ENCODE measurements at regions not wholly inside any gene's neighbourhood (a gene's known extent, or its start where the extent isn't known, plus 50 kb on each side); places are given as distances from the start of the nearest gene placed in this dataset.
"Not testable (repeated sequence)": the region's sequence is repeated elsewhere in the genome, so short reads cannot be mapped to it uniquely, and the experiment has no call there.

DNA sequence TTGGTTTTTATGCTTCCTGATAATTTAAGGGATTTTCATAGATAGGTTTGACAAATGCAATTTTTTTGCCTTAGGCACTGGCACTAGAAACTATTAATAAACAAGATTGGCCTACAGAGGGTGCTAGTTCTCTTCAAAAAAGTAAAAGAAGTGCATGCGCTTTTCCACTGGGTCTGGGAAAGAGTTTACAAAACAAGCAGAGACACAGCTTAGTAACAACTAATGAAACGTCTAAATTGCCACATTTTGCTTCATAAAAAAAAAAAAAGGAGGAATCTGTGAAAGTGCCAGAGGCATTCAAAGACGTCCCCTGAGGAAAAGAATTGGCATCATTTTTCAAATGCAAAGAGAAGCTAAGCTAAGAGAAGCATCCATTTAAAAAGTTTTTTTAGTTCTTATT lies 58.3 kb upstream of the EEA1 start:
- peak; percentile 67 for DNase-seq (ENCODE audit: low read depth)

- no peak for DNase-seq (ENCODE audit: low read depth)
Observed at GRCh38 chr12:92987846-92988621, 58.9 kb upstream of the EEA1 start.

GRCh38 chr12:92988622-92989130 lies 59.6 kb upstream of the EEA1 start:
- DNase-seq (ENCODE audit: low read depth): no peak

GRCh38 chr12:92989715-92990484 lies 60.8 kb upstream of the EEA1 start:
- DNase-seq (ENCODE audit: low read depth): no peak

DNA sequence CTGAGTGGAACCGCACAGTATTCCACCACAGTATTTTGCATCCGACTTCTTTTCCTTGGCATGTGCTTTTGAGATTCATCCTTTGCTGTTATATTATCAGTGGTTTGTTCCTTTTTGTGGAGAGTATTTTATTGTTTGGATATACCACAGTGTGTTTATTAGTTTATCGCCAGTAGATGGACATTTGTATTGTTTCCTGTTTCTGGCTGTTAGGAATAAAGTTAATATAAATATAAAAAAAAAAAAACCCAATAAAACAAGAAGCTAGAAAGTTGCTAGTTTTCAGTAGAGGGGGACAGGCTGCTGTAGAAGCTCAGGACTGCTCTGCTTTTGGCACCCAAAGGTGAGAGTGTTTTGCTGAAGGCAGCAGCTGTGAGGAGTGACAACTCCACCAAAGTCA lies 62.0 kb upstream of the EEA1 start:
- DNase-seq (ENCODE audit: low read depth): no peak

- no peak for DNase-seq (ENCODE audit: low read depth)
Observed at GRCh38 chr12:92992041-92992440, 62.9 kb upstream of the EEA1 start.

- no peak for DNase-seq (ENCODE audit: low read depth)
Observed at GRCh38 chr12:92993259-92993658, 64.2 kb upstream of the EEA1 start.

- no peak for DNase-seq (ENCODE audit: low read depth)
Observed at GRCh38 chr12:92995258-92995903, 66.3 kb upstream of the EEA1 start.

GRCh38 chr12:93000026-93000425 lies 70.9 kb upstream of the EEA1 start:
- no peak for DNase-seq (ENCODE audit: low read depth)

GRCh38 chr12:93001407-93001806 lies 72.3 kb upstream of the EEA1 start:
- no peak for DNase-seq (ENCODE audit: low read depth)

DNA sequence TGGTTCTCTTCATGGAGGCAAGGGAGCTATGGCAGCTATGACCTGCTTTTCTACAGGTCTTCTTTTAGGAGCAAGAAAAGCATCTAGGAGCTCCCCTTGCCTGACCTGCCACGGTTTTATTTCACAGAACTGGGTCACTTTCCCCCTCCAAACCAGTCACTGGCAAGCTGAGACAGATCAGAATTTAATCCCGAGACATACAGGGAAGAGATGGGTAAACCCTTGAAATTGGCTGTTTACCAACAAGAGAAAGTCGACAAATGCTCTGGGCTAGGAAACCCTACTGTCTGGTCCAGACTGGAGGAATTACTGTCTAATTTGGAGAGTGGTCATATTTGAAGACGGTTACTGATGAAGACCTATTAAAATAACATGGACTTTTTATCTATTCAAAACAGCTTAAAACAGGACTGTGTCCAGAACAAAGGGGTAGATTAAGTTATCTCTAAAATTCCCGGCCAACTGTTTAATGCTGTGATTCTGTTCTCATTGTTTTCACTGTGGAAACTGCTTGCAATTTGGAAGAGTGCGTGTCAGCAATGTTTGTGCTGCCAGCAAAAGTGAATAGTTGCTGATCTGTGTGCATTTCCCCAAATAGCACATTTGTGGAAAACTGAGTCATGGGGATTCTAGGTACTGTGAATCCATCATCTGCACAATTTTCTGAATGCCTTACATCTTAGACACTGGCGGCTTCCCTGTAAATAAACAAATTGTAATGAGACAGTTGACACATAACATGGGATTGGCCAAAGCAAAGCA lies 73.4 kb upstream of the EEA1 start:
- DNase-seq (ENCODE audit: low read depth): peak; percentile 80

DNA sequence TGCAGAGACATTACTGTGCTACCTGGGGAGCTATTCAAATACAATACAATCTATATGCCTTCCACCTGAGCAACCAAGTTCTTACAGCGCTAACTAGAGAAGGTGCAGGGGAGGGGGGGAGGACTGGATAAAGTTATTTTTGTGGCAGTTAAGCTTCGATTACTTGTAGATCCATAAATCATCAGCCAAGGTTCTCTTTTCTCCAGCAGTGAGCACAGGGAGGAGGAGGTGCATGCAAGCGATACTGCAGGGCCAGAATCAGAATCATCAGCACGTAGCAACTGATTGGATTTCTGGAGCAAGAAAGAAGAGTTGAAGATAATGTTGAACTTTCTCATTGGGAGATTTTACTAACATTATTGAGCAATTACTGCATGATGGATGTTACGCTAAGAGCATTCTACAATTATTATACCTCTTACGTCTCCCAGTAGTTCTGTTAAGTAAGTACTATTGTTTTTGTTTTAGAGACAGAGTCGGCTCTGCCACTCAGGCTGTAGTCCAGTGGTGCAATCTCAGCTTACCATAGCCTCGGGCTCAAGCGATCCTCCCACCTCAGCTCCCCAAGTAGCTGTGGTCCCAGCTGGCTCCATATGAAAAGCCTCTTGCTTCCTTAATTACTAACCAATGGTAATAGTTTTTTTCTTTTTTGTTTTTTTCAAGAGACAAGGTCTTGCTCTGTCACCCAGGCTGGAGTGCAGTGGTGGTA lies 74.6 kb upstream of the EEA1 start:
- no peak for DNase-seq (ENCODE audit: low read depth)

DNA sequence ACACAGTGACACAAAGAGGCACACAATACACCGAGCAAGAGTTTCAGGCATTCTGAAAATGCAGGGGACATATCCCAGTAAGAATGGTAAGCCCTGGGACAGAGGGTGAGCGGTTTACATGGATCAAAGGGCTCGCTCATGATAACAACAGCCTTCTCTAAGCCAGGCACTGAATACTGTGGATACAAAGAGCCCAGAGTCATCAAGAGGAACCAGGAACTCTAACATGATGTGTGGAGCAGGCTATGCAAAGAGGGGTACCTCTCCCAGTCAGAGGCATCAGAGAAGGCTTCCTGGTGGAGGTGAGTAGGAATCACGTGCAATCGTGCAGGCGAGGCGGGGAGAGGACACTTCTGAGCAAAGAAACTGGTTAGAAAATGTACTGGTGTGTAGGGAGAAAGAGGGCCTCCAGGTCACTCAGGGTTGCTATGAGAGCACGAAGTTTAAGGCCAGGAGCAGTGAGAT lies 76.9 kb upstream of the EEA1 start:
- DNase-seq (ENCODE audit: low read depth): no peak

DNA sequence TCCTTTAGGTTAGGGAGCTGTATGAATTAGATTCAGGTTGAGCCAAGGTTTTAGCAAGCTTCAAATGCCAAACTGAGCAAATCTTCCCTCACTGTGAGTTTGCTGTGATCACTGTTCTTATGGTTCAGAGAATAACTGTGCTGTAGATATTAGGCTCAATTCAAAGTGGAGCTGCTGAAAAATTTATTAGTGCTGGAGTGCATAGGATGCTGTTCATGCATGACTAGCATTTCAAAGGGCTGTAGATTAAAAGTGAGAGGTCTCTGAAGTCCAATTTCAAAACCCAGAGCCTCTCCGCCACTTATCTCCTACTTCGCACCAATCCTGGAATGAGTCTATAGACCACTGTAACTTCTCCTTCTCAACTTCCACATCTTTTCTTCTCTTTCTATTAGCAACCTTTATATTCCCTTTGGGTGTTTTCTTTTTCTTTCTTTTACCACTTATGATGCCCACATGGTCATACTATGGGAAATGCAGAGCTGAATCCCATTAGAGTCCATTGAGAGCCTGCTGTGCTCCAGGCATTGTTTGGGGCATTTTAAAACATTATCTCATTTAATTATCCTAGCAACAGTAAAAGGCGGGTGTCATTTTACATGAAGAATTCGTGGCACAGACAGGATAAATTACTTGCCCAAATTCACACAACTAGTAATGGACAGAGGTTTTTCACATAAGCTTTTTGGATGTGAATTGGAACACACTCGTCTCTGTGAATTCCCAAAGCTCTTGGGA lies 77.5 kb upstream of the EEA1 start:
- no peak for DNase-seq (ENCODE audit: low read depth)

GRCh38 chr12:93007544-93007943 lies 78.4 kb upstream of the EEA1 start:
- no peak for DNase-seq (ENCODE audit: low read depth)

- no peak for DNase-seq (ENCODE audit: low read depth)
Observed at GRCh38 chr12:93008044-93008778, 79.1 kb upstream of the EEA1 start.

DNA sequence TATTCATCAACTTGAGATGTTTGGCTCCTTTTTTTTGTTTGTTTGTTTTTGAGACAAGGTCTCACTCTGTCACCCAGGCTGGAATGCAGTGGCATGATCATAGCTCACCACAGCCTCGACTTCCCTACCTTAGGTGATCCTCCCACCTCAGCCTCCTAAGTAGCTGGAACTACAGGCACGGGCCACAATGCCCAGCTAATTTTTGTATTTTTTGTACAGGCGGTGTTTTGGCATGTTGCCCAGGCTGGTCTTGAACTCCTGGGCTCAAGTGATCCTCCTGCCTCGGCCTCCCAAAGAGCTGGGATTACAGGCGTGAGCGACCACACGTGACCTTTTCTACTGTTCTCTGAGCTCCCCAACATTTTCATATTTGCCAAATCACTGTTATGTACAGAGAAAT lies 79.8 kb upstream of the EEA1 start:
- DNase-seq (ENCODE audit: low read depth): not testable (repeated sequence)

DNA sequence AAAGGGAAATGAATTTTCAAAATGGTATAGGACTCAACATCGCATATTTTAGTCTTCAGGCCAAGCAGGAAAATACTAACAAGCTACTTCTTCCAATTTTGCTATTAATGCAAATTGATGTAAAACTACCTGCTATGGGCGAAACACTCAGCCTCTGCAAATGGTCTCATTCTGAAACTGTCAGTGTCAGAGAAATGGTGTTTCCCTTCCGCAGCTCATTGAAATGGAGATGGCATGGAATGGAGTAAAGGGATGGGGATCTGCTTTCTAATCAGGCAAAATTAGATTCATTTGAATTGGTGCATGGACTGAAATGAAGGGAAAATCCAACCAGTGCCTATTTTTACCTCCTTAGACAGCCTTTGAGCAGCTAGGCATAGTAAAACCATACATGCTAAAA lies 80.4 kb upstream of the EEA1 start:
- DNase-seq (ENCODE audit: low read depth): no peak

DNA sequence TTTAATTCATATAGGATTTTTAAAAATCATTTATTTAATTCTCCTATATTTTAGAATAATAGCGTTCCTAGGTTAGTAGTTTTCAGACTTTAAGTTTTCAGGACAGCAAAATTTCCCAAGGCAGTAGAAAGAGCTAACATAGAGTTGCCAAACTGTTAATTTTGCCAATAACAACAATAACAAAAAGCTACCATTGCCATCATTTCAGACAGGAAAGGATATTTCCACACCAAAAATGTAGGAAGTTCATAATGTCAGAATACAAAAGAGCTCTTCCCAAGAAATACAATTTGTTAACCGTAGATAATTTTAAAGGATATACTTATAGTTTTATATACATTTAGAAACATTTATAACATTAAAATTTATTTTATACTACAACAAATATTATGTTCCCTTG lies 81.4 kb upstream of the EEA1 start:
- DNase-seq (ENCODE audit: low read depth): no peak

DNA sequence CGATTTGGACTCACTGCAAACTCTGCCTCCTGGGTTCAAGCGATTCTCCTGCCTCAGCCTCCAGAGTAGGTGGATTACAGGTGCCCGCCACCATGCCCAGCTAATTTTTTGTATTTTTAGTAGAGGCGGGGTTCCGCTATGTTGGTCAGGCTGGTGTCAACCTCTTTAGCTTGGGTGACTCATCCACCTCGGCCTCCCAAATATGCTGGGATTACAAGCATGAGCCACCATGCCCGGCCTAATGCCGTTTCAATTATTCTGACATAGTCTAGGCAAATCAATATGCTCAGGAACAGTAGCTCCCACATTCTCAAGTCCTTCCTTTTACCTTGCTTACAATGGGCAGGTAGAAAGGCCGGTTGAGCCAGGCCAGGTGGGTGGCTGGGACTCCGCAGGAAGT lies 82.0 kb upstream of the EEA1 start:
- no peak for DNase-seq (ENCODE audit: low read depth)
